ENCODE measurements at regions not wholly inside any gene's neighbourhood (a gene's known extent, or its start where the extent isn't known, plus 50 kb on each side); places are given as distances from the start of the nearest gene placed in this dataset.
"Not testable (repeated sequence)": the region's sequence is repeated elsewhere in the genome, so short reads cannot be mapped to it uniquely, and the experiment has no call there.

- DNase-seq = peak; percentile 53
These were observed 597.8 kb upstream of the VRK2 start for GRCh38 chr2:57448816-57449215.

DNA sequence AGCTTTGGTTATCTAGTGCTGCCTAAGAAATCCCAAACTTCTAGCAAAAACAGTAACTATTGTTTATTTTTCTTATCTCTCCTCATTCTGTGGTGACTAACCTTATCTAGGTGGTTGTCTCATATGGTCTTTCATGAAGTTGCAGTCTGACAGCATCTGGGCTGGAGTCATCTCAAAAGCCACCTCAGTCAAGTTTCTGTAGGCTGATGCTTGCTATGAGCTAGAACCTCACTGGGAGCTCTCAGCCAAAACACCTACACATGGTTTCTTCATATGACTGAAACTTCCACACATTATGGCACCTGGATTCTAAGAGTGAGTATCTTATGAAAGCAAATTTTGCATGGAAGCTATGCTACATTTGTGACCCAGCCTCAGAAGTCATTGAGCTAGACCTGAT, 596.4 kb upstream of the VRK2 start:
- DNase-seq = no peak

DNA sequence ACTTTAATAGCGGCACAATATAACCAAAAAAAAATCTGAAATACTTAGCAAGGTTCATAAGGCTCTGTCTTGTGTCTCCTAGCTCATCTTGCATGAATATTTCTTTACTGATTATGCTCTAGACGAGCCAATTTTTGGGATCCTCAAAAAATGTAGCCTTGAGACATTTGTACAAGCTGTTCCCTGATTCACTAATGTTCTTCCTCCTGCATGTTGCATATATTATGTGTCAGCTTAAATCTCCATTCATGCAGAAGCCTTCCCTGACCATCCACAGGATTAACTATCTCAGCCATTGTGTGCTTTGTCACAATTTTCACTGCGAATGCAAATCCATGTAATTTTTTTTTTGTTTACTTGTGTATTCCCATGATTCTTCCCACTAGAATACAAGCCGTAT, 594.0 kb upstream of the VRK2 start:
- DNase-seq = no peak

- peak; percentile 45 for DNase-seq
These were observed 592.7 kb upstream of the VRK2 start for GRCh38 chr2:57453945-57454344.

DNA sequence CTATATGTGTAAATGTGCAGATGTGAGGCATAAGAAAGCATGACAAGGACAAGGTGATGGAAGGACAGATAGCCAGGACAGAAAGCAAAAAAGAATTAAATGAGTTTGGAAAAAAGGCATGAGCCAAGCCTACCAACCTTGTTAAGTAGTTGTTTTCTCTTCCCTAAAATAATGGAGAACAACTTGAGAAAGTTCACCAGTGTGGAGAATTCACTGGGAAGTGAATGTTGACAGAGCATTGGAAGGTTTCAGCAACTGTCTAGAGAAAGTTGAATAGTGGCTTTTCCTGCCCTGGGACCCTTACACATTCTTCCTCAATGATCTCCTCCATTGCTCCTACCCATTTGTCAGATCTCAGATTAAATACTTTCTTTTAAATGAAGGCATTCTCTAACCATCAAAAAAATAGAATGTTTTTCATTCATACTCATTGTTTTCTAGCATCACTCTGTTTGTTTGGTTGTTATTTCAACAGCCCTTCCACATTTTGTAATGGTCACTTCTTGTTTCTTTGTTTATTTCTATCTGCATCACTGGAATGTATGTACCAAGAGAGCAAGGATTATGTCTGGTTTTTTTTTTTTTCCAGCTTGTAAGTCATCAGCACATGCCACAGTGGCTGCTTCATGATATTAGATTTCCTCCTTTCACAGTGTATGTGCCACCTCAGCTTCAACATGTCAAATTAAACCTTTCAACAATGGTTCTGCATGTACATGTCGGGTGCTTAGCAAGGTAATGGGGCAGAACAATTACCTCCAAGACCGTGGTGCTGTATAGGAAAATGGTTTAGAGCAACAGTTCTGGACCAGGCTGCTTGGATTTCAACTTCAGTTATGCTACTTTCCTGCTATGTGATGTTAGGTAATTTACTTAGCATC, 586.0 kb upstream of the VRK2 start:
- no peak for DNase-seq

GRCh38 chr2:57461624-57462023, 585.0 kb upstream of the VRK2 start:
- DNase-seq = no peak

- no peak for DNase-seq
These were observed 581.5 kb upstream of the VRK2 start for GRCh38 chr2:57465067-57465466.

DNA sequence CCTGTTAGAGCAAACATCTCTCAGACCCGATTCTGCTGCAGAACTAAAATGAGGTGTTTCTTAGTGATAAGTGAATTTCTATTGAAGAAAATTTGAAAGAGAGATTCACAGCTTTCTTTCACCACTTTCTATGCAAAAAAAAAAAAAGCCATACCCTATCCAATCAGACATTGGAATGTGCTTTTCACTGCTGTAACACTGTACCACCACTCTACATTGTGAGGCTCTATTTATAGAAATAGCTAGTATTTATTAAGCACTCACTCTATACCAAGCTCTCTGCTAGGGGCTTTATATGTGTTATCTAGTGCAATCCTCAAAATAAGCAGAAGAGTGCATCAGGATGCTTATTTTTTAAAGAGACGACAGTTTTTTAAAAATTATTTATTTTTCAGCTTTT, 580.6 kb upstream of the VRK2 start:
- DNase-seq = no peak

GRCh38 chr2:57475391-57475790, 571.2 kb upstream of the VRK2 start:
- no peak for DNase-seq

DNA sequence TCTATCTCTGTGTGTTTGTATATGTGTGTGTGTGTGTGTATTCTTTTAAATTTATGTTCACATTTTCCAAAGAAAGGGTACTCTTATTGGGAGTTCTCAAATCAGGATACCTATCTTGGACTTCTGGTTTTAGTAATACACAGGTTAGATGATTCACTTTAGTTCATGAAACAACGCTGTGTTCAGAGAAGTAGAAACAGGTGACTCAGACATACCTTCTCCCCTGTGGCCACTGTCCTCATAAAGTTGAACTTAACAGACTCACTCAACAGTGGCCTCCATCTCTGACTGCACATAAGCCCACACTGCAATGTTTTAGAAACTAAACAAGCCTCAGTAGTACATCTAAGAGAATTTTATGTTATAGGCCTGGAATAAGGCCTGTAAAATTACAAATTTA, 566.6 kb upstream of the VRK2 start:
- no peak for DNase-seq

GRCh38 chr2:57488061-57488460, 558.5 kb upstream of the VRK2 start:
- DNase-seq = no peak

GRCh38 chr2:57490741-57491140, 555.9 kb upstream of the VRK2 start:
- peak; percentile 4 for DNase-seq

GRCh38 chr2:57491213-57491612, 555.4 kb upstream of the VRK2 start:
- DNase-seq = no peak

DNA sequence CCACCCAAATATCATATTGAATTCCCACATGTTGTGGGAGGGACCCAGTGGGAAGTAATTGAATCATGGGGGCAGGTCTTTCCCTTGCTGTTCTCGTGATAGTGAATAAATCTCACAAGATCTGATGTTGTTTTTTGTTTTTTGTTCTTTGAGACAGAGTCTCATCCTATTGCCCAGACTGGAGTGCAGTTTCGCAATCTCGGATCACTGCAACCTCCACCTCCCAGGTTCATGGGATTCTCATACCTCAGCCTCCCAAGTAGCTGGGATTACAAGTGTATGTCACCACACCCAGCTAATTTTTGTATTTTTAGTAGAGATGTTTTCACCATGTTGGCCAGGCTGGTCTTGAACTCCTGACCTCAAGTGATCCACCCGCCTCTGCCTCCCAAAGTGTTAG, 552.6 kb upstream of the VRK2 start:
- DNase-seq = not testable (repeated sequence)

- peak; percentile 61 for DNase-seq
These were observed 549.0 kb upstream of the VRK2 start for GRCh38 chr2:57497489-57498096.

DNA sequence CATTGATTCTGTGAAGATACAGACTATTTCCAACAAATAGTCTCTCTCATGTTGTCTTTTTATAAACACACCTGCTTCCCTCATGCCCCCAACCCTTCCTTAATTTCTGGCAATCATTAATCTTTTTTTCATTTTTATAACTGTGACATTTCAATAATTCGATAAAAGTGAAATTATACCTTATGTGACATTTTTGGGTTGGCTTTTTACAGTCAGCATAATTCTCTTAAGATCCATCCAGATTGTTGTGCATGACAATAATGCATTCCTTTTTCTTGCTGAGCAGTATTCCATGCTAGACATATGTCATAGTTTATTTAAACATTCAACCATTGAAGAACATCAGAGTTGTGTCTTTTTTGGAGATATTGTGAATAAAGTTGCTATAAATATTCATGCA, 541.8 kb upstream of the VRK2 start:
- DNase-seq = no peak

GRCh38 chr2:57509189-57509588, 537.4 kb upstream of the VRK2 start:
- DNase-seq = no peak

- DNase-seq = no peak
These were observed 535.9 kb upstream of the VRK2 start for GRCh38 chr2:57510704-57511103.

- no peak for DNase-seq
These were observed 531.2 kb upstream of the VRK2 start for GRCh38 chr2:57515366-57515765.

DNA sequence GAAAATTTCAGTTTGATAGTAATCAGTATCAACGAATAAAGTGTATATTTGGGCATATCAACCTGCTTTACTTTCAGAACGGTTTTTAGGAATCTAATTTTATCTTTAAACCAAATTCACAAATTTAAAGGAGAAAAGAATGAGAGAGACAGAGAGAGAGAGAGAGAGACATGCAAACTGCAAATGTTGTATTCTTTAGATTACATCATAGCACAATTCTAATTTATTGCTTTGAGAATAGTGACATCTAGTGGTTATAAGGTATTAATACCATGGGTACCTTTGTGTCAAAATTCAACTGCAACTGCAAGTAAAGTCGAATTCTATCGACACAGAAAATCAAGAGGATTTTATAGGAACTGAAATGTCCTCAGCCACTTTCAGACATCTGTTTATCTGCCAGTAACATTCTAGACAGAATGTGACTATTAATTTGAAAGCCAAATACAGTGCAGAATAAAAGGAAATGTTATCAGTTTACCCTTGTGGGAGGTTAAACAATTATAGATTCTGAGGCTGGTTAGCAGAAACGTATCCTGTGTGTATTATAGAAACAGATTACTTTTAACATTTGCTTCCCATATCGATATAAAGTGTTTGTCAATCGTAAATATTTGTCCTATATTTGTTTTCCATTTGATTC, 529.8 kb upstream of the VRK2 start:
- DNase-seq = peak; percentile 54

- peak; percentile 10 for DNase-seq
These were observed 523.3 kb upstream of the VRK2 start for GRCh38 chr2:57523304-57523703.

DNA sequence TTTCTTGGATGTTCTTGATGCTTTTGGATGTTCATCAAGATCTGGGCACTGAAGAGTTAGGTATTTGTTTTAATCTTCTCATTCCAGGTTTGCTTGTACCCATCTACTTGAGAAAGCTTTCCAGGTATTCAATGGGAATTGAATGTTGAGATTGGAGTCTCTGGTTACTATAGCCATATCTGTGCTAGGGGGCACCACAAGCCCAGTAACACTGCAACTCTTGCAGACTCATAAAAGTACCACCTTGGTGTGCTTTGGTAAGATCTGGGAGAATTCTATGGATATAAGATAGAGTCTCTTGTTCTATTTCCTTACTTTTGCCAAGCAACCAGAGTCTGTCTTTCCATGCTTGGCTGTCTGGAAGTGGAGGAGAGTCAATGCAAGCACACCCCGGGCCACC, 518.9 kb upstream of the VRK2 start:
- no peak for DNase-seq

GRCh38 chr2:57528499-57528898, 518.1 kb upstream of the VRK2 start:
- DNase-seq = no peak

DNA sequence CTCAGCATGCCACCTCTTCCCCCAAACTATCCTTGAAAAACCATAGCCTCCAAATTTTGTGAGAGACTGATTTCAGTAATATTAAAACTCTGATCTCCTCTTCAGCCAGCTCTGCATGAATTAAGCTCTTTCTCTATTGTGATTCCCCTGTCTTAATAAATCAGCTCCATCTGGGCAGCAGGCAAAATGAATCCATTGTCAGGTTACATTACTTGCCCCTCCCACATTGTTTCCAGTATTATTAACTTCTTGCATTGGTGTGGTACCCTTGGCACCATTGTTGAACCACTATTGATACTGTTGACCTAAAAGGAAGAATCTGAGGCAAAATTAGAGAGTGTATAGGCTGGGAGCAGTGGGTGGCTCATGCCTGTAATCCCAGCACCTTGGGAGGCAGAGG, 512.2 kb upstream of the VRK2 start:
- DNase-seq = no peak

All from EL (cell line).